GM12892 (cell line): ENCODE measurements at regions not wholly inside any gene's neighbourhood (a gene's known extent, or its start where the extent isn't known, plus 50 kb on each side); places are given as distances from the start of the nearest gene placed in this dataset.

Experiments
- POLR2A ChIP-seq: IDR thresholded peaks from 2 replicates; pipeline ENCODE4 v1.6.1; 2011; ENCODE audit warnings: low read depth, low read length, control low read depth
- POLR2AphosphoS5 ChIP-seq: IDR thresholded peaks from 2 replicates; pipeline ENCODE4 v1.6.1; 2011; ENCODE audit warnings: low read depth, low read length, control low read depth

- no peak for TF ChIP-seq POLR2A
- no peak for TF ChIP-seq POLR2AphosphoS5
Measured at GRCh38 chr2:240287496-240288086, 147.1 kb upstream of the OTOS start.
